GM13976 (cell line): ENCODE measurements at regions not wholly inside any gene's neighbourhood (a gene's known extent, or its start where the extent isn't known, plus 50 kb on each side); places are given as distances from the start of the nearest gene placed in this dataset.

Experiments
- DNase-seq: peaks from one replicate; pipeline ENCODE4 v3.0.0; 2012; ENCODE audit warnings: low spot score
- CTCF ChIP-seq: IDR thresholded peaks from 2 replicates; pipeline ENCODE4 v1.5.1; 2012; ENCODE audit warnings: borderline replicate concordance, mild to moderate bottlenecking; ENCODE audit not compliant: insufficient read depth; ENCODE audit errors: extremely low read depth, missing control alignments, control extremely low read depth
- in situ Hi-C: fragments of 300-500 bp; cut with MboI; formaldehyde crosslinking; loops from one replicate; pipeline ENCODE4 v1.12.0; 2022; ENCODE audit warnings: low sequenced_read_pairs, mixed read lengths, inconsistent platforms; ENCODE audit not compliant: unreplicated experiment

GRCh38 chr6:121867095-121867494, 431.6 kb downstream of the GJA1 start:
- no peak for TF ChIP-seq CTCF
- in situ Hi-C loops: no loop called here
- no peak for DNase-seq

GRCh38 chr6:121868206-121868605, 432.8 kb downstream of the GJA1 start:
- no peak for TF ChIP-seq CTCF
- in situ Hi-C loops: no loop called here
- DNase-seq: no peak

- no peak for DNase-seq
- in situ Hi-C loops: no loop called here
- TF ChIP-seq CTCF: no peak
These were observed 438.1 kb downstream of the GJA1 start for GRCh38 chr6:121873595-121873994.

GRCh38 chr6:121876721-121877120, 441.3 kb downstream of the GJA1 start:
- TF ChIP-seq CTCF: no peak
- in situ Hi-C loops: no loop called here

GRCh38 chr6:121879149-121879548, 443.7 kb downstream of the GJA1 start:
- TF ChIP-seq CTCF: no peak
- in situ Hi-C loops: no loop called here
- no peak for DNase-seq

More at GRCh38 chr6:121876721-121877120, 441.3 kb downstream of the GJA1 start:
- no peak for DNase-seq

- no peak for TF ChIP-seq CTCF
- DNase-seq: no peak
- in situ Hi-C loops: no loop called here
These were observed 445.4 kb downstream of the GJA1 start for GRCh38 chr6:121880831-121881230.
